ENCODE measurements at regions not wholly inside any gene's neighbourhood (a gene's known extent, or its start where the extent isn't known, plus 50 kb on each side); places are given as distances from the start of the nearest gene placed in this dataset.

DNA sequence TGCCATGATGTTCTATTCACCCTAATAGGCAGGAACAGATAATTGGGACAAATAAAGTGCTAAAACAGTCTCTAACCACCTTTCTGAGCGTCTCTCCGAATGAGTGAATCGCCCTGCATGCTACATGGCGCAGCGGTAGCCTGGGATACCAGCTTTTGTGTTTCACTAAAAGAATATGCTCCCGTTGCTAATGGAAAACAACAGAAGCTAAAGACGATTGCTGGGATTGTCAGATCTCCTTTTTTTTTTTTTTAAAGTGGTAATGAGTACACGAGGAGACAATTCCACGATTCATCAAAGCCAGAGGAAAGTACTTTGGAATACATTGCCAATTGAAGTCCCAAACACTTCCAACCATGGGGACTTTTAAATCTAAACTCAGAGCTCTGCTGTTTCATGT lies 1815.3 kb upstream of the CELF4 start:
- H3K4me3 ChIP-seq (ENCODE audit: extremely low read depth in 1 of 4, insufficient read depth in 2 of 4, low read depth in 3 of 4, low read length in 4 of 4): no peak overlapping the region
- no peak overlapping the region for H2AK5ac ChIP-seq (ENCODE audit: low read depth, low read length)
- H4K5ac ChIP-seq (ENCODE audit: insufficient read length, low read depth, low read length): no peak overlapping the region
- H2BK120ac ChIP-seq (replicated peaks; ENCODE audit: low read depth, low read length): no peak overlapping the region
- H3K14ac ChIP-seq (ENCODE audit: insufficient read length): no peak overlapping the region
- no peak overlapping the region for H4K91ac ChIP-seq (replicated peaks; ENCODE audit: insufficient read length, low read length)
- no peaks in the 10 kb centered on the region for H3K23me2 ChIP-seq (ENCODE audit: low read depth, low read length)
- no peak overlapping the region for H3K18ac ChIP-seq (ENCODE audit: extremely low read depth, low read length)
- no peak overlapping the region for H3K4ac ChIP-seq (replicated peaks; ENCODE audit: insufficient read length, low read depth, low read length)
- DNase-seq (ENCODE audit: low read depth in 1 of 2, low spot score in 2 of 2) (no peak), FAIRE-seq (no peak)
- H2AFZ ChIP-seq (ENCODE audit: low read length): no peak overlapping the region
- no peaks in the 10 kb centered on the region for H3K79me1 ChIP-seq (ENCODE audit: low read depth, low read length)
- H2BK15ac ChIP-seq (ENCODE audit: low read length): no peak overlapping the region
- no peak overlapping the region for H3K56ac ChIP-seq (replicated peaks; ENCODE audit: insufficient read length, low read depth, low read length)
- no peak overlapping the region for H2BK20ac ChIP-seq (ENCODE audit: low read length)
- H3K9me3 ChIP-seq (ENCODE audit: insufficient read depth in 2 of 2, low read depth in 1 of 2, low read length in 1 of 2): no peaks in the 10 kb centered on the region
- H4K20me1 ChIP-seq (replicated peaks in 1 of 2; ENCODE audit: control insufficient read depth in 1 of 2, insufficient read depth in 2 of 2, low read length in 2 of 2): no peaks in the 10 kb centered on the region
- H3K79me2 ChIP-seq (ENCODE audit: control insufficient read depth in 1 of 2, insufficient read depth in 2 of 2, low read length in 2 of 2): no peaks in the 10 kb centered on the region
- H3K4me2 ChIP-seq (ENCODE audit: insufficient read depth in 1 of 2, low read depth in 2 of 2, low read length in 2 of 2): 0 out of 4 replicates have a peak overlapping the region, but pooled peaks have one; percentile 13 to 27
- ChIA-PET CTCF (ENCODE audit: partially characterized antibody) (no interaction called here), POLR2A (ENCODE audit: partially characterized antibody) (no interaction called here)
- no peak overlapping the region for H2BK12ac ChIP-seq (ENCODE audit: low read depth, low read length)
- H3K23ac ChIP-seq (ENCODE audit: insufficient read length): no peak overlapping the region
- no peak overlapping the region for H4K8ac ChIP-seq (ENCODE audit: extremely low read depth, insufficient read depth, low read length)
- 54% methylated on average over 9 of the region's 9 CpGs; no CpG with 5 or more reads in 1 of the 2 experiments for WGBS, 2 experiments (ENCODE audit: extremely low coverage in 1 of 2, insufficient coverage in 1 of 2, insufficient read length in 1 of 2, insufficient replicate concordance in 2 of 2, low coverage in 1 of 2, low lambda C conversion rate in 2 of 2, missing lambda C conversion rate in 1 of 2)
- H3K27ac ChIP-seq (ENCODE audit: low read depth, low read length): no peak overlapping the region; the same call in 1 of the 2 replicates
- no peak overlapping the region for H3K9ac ChIP-seq (replicated peaks in 1 of 4; ENCODE audit: extremely low read depth in 1 of 4, low read depth in 3 of 4, low read length in 3 of 4)
- H3K36me3 ChIP-seq (ENCODE audit: control insufficient read depth in 2 of 4, insufficient read depth in 4 of 4, low read length in 3 of 4): no peaks in the 10 kb centered on the region
- no peaks in the 10 kb centered on the region for H3K27me3 ChIP-seq (replicated peaks in 1 of 4; ENCODE audit: control insufficient read depth in 3 of 4, extremely low read depth in 1 of 4, insufficient read depth in 3 of 4, low read length in 3 of 4)
- peaks cover 0 to 6% (median under 1%) of the 10 kb centered on the region in 4 experiments; a peak in 3 of 7 replicates for H3K4me1 ChIP-seq (replicated peaks in 1 of 4; ENCODE audit: control insufficient read depth in 3 of 4, insufficient read depth in 4 of 4, low read length in 3 of 4)
- no peak overlapping the region for H2BK5ac ChIP-seq (ENCODE audit: low read depth, low read length)
- no peak for TF ChIP-seq RXRA (IDR thresholded peaks at IDR 0.05; ENCODE audit: insufficient read depth, low read depth, low read length)
- no peak for TF ChIP-seq SIRT6 (IDR thresholded peaks at IDR 0.05; ENCODE audit: low read length)
- TF ChIP-seq, protein P1, sequence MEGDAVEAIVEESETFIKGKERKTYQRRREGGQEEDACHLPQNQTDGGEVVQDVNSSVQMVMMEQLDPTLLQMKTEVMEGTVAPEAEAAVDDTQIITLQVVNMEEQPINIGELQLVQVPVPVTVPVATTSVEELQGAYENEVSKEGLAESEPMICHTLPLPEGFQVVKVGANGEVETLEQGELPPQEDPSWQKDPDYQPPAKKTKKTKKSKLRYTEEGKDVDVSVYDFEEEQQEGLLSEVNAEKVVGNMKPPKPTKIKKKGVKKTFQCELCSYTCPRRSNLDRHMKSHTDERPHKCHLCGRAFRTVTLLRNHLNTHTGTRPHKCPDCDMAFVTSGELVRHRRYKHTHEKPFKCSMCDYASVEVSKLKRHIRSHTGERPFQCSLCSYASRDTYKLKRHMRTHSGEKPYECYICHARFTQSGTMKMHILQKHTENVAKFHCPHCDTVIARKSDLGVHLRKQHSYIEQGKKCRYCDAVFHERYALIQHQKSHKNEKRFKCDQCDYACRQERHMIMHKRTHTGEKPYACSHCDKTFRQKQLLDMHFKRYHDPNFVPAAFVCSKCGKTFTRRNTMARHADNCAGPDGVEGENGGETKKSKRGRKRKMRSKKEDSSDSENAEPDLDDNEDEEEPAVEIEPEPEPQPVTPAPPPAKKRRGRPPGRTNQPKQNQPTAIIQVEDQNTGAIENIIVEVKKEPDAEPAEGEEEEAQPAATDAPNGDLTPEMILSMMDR (IDR thresholded peaks at IDR 0.05; ENCODE audit: control extremely low read depth in 1 of 3, insufficient read depth in 1 of 3, low read depth in 1 of 3, low read length in 3 of 3): no peak
- no peak for TF ChIP-seq BCL11A (IDR thresholded peaks at IDR 0.05; ENCODE audit: low read depth in 2 of 2, low read length in 2 of 2)
- TF ChIP-seq ASH2L (IDR thresholded peaks at IDR 0.05; ENCODE audit: low read length): no peak
- TF ChIP-seq, protein P2, sequence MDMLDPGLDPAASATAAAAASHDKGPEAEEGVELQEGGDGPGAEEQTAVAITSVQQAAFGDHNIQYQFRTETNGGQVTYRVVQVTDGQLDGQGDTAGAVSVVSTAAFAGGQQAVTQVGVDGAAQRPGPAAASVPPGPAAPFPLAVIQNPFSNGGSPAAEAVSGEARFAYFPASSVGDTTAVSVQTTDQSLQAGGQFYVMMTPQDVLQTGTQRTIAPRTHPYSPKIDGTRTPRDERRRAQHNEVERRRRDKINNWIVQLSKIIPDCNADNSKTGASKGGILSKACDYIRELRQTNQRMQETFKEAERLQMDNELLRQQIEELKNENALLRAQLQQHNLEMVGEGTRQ (IDR thresholded peaks at IDR 0.05; ENCODE audit: low read length): no peak
- no peak for TF ChIP-seq EGR1 (IDR thresholded peaks at IDR 0.05; ENCODE audit: borderline replicate concordance, low read depth, low read length)
- no peak for TF ChIP-seq FOSL1 (IDR thresholded peaks at IDR 0.05; ENCODE audit: insufficient read depth, low read depth, low read length)
- TF ChIP-seq RAD21 (IDR thresholded peaks at IDR 0.05 in 1 of 2, conservative IDR thresholded peaks at IDR 0.05 in 1 of 2; ENCODE audit: low read depth in 2 of 2, low read length in 2 of 2): no peak
- TF ChIP-seq HDAC6 (IDR thresholded peaks at IDR 0.05; ENCODE audit: low read depth, low read length): no peak
- no peak for TF ChIP-seq RBBP5 (IDR thresholded peaks at IDR 0.05; ENCODE audit: borderline replicate concordance, low read depth, low read length)

Measured in H1 (cell line).